Epidermal melanocyte (primary cell): ENCODE measurements at regions not wholly inside any gene's neighbourhood (a gene's known extent, or its start where the extent isn't known, plus 50 kb on each side); places are given as distances from the start of the nearest gene placed in this dataset.

Experiments used
- DNase-seq: peaks from one replicate; pipeline ENCODE4 v3.0.0; 2011; ENCODE audit warnings: low spot score; ENCODE audit not compliant: insufficient read length

DNA sequence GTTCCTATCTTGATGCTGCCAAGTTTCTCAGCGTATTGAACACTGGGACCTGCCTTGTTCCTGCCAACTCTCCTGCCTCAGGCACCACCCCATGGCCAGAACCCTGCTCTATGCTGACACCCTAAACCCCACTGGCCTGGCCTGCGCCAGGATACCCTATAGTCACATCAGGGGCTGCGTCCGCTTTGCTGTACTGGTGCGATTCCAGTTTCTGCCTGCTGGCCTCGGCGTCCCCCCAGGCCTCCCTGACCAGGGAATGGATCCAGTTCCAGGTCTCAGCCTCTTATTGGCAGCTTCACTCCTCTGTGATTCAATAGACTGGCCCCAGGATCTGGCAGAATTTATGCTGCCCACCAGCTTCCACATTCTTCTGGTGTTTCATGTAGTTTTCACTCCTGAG is 55.0 kb downstream of the GPR6 start:
- DNase-seq = no peak

DNA sequence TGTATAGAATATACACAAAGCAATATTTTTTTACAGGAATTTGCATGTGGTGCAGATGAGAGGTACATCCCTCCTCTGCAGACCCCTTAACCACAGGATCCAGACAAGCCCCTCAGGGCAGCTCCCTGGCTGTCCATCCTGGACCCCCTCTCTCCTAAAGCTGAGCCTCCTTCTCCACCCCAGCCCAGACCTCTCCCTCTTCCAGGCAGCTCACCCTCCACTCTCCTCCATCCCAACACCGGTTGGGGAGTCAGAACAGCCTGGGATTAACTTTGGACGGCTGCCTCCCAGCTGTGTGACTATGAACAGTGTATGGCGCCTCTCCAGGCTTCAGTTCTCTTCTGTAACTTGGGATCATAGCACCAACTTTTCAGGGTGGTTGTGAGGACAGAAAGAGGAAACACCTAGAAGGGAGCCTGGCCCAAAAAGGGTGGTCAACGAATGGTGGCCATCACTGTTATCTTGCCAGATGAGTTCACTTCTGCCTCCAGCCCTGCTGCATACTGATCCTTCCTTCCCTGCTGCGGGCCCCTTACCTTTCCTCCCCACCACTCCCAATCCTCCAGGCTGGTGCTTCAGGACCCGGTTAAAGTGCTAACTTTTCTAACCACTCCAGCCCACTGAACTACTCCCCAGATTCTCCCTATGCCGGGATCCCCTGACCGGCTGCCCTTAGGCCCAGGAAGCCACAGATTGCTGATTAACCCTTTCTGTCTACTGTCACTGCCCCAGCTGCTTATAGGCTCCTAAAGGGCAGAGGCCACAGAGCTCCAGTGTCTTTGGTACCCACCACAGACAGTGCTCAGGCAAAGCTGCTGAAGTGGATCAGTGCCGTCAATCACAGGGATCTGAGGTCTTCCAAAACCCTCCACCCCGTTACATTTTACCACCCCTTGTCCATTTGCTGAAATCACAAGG is 55.9 kb downstream of the GPR6 start:
- DNase-seq = no peak

DNA sequence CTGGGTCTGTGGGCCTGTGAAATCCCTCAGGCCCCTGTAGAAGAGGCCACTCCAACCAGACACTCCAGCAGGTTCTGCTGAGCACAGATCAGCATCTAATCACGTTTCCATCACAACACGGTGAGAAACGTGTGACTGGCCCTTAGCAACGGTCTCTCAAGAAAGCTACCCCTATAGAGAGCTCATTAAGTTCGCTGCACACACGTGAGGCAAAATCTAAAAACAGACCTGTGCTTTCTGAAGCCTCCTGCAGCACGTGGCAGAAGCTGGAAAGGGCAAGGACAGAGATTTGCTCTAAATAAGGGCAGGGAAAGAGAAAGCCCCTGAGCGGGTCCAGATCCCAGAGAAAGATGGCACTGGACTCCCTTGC is 56.5 kb downstream of the GPR6 start:
- no peak for DNase-seq

DNA sequence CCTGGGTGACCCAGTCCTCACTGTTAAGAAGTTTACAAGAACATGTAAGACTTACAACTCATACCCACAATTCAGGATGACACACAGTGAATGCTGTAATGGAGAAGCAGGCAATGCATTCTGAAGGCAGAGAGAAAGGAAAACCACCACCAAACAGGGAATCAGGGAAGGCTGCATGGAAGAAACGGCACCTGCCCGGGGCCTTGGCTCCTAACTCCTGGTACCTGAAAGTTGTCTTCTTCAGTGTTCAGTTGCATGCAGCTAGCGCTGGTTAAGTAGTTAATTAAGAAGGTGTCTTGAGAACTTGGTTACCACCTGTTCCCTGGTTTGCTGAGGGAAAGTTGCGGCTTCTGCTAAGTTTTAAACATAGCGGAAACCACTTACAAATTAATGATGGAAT is 57.2 kb downstream of the GPR6 start:
- no peak for DNase-seq

DNA sequence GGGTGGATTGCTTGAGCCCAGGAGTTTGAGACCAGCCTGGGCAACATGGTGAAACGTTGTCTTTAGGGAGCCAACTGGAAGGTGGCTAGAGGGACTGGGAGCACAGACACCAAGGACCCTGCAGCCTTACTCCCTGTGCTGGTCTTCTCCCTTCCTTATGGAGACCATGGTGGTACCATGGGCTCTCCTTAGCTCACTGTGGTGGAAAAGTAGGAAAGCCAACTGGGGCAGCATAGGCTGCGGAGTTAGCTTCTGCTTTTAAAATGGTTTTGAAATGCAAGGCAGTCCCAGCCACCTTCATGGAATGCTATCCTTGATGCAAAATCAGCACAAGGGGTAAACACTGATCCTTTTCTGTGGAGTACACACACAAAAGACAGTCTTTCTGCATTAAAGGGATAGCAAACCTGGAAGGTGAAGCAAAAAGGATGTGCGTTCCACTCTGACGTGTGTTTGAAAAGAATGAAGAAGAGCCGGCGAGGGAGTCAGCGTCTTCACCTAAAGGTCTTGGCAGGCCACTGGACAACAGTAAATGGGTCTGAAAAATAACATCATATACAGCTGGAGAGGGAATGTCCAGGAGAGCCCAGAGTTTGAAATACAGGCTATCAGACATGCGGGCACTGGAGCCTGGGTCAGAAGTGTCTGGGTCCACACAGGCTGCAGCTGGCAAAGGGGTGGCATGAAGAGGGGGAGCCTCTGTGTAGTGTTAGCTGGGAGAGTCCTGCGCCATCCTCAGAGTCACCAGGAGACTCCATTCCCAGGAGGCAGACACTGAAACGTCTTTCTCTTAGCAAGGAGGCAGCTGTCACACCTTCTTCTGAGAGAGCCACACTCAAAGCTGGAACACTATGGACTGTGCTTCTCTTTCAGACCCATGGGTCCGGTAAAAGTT is 58.5 kb downstream of the GPR6 start:
- no peak for DNase-seq

DNA sequence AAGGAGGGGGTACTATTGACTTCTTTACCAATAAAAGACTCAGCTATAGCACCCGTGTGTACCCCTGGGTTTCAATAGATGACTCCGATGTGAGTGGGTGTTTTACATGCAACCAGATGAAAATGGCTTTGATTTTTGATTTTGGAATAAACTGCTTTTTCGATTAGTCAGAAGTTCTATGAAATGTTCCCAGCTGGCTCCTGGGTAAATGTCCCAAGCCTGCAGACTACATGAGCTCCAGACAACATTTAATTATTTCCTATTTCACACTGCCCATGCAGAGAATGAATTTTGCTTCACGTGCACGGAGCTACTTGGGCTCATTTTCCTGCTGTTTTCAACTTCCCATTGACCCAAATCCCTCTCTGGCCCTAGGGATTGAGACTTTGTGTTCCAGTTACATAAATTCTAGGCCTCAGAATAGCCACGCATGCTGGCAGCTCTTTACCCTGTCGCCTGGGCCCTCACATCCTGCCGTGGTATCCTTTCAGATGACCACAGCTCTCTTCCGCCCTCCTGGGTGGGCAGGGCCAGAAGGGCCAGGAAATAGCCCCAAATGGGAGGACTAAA is 59.7 kb downstream of the GPR6 start:
- DNase-seq = no peak

DNA sequence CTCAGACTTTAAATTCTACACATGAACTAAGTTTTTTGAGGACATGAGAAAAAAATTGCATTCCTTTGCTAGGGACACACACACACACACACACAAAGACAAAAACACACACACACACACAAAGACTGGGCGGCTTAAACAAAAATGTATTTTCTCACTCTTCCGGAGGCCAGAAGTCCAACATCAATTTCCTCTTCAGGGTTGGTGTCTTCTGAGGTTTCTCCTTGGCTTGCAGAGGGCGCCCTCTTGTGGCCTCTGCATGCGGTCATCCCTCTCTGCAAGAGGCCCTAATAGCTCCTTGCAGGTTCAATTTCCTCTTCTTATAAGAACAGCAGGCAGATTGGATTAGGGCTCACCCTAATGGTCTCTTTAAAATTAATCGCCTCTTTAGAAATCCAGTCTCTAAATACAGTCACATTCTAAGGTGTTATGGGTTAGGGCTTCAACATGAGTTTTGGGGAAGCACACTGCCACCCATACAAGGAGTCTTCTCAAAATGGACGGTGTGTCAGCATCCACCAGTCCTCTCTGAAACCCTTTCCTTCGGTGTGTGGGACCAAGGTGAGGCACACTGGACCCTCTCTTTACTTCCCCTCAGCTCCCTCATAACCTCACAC is 61.4 kb downstream of the GPR6 start:
- peak; percentile 50 for DNase-seq

DNA sequence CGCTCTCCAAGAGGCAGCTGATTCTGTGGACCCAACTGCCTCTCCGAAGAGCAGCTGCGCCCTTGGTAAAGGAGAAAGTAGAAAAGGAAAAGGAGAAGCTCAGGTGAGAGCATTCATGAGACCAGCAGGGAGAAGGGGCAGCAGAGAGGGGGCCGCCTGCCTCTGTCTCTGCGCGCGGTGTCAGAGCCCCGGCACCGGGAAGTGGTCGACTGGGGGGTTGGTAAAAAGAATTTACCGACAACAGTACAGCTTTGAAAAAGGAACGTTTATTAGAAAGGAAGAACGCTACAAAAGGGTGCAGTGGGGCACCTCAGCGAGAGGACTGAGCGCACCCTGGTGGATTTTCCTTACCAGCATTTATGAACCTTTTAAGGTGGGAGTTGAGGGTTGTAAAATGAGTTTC is 61.9 kb downstream of the GPR6 start:
- no peak for DNase-seq

DNA sequence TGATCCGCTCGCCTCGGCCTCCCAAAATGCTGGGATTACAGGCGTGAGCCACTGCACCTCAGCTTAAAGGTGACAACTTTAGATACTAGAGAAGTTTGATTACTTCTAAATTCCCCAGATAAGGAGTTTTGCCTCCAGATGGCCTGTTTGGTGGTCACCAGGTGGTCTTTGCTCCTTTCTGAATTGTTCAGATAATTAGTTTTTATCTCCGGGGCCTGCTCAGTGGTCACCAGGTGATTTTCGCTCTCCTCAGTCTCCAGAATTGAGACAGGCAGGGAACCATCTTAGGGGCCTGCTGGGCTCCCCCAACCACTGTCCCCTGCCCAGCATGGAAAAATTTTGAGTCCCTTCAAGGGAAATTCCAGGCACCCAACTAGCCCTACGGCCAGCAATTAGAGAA is 62.6 kb downstream of the GPR6 start:
- DNase-seq = no peak

DNA sequence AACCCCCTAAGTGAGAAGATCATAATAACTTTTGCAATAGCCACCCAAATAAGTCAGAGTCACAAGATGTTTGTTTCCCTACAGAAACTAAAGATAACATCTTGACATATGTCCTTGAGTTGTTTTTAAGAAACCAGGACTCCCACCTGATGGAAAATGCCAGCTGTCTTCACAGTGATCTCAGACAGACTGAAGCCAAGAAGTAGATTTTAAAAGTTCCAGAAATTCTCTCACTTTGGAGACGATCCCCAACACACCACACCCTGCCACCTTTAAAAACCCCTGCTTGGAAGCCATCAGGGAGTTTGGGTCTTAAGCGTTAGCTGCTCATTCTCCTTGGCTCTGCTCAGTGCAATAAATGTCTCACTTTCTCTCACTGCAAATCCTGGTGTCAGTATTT is 63.0 kb downstream of the GPR6 start:
- DNase-seq = no peak

DNA sequence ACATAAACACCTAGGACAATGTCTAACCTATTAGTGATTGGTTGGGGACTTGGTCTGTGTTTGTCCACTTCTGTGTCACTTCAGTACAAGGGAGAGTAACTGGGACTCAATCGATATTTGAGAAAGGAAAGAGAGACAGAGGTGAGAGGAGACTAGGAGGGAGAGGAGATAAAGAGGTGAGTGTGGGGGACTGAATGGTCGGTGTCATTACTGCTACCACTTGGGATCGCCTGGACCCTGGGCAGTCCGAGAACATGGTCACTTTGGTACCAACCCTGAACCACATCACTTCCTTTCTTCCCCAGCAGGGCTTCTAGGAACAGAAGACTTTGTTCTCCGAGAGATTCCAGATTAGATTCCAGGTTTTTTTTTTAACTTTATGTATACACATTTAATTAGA is 63.7 kb downstream of the GPR6 start:
- DNase-seq = no peak

DNA sequence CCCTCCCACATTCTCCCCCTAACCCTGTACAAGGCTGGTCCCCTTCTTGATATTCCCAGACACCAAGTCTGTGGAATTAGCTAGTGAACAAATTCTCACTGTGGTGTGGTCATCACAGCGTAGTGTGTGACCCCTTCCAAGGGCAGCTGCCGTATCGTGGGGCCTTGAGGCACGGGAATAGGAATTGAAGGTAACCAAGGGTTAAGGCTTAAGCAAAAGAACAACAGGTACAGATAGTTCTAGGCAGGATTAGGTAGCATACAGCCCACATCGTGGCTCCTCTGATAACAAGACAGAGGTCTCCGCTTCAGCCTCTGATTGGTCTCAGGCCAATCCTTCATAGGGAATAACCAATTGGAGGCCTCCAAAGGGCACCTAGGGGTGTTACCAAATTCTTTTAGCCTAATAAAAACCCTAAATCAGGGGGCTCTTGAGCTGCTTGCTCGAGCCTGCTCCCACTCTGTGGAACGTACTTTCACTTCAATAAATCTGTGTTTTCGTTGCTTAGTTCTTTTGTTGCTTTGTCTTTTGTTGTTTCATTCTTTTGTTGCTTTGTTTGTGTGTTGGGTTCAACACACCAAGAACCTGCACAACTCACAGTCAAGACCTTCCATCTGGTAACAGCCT is 64.7 kb downstream of the GPR6 start:
- no peak for DNase-seq

DNA sequence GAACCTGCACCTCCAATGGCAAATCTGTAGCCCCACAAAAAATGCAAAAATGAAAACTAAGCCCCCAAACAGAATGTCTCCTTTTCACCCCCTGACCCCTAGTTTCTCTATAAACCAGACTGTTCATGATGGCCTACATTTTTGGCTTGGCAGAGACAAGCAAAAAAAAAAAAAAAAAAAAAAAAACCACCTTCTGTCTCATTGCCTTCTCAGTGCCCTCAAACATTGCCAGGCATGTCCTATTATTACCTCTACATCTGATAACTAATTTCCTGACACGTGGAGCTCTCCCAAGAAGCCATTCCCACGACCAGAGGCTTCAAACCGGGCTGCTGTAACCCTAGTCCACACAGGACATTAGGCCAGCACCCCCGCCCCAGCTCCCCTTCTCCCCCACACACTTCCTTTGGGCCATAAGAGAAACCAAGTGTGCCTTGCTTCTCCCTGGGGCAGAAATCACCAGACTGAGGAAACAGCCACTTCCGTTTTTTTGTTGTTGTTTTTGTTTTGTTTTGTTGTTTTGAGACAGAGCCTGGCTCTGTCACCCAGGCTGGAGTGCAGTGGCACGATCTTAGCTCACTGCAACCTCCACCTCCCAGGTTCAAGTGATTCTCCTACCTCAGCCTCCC is 65.4 kb downstream of the GPR6 start:
- no peak for DNase-seq

DNA sequence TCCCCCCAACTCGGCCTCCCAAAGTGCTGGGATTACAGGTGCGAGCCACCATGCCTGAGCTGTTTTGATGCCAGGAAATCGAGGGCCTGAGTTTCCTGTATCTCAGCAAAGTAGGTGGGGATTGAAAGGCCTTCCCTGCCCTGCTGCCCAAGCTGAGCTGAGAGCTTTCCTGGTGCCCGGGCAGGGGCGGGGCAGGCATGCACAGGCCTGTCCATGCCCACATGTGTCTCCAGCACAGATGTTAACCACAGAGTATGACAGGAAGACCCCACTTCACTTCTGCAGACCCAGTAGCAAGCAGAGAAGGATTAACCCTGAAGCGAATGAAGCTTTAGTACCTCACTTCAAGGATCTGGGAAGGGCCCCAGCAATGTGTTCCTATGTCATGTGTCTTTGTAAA is 66.0 kb downstream of the GPR6 start:
- no peak for DNase-seq

DNA sequence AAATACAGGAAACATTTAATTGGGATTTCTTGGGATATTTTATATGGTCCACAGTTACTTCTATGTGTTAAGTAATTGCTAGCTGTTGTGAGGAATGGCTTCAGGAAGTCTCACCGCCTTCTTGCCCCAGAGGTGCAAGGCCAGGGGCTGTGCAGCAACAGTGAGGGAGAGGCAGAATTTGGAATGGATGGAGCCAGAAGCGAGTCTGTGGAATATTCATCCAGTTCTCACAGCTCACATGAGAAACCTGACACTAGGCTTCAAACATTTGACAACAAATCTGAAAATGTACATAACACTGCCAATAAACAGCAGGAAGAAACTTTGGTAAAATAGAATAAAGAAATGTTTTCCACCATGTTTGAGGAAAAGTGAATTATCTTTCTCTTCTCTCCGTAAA is 66.5 kb downstream of the GPR6 start:
- no peak for DNase-seq

DNA sequence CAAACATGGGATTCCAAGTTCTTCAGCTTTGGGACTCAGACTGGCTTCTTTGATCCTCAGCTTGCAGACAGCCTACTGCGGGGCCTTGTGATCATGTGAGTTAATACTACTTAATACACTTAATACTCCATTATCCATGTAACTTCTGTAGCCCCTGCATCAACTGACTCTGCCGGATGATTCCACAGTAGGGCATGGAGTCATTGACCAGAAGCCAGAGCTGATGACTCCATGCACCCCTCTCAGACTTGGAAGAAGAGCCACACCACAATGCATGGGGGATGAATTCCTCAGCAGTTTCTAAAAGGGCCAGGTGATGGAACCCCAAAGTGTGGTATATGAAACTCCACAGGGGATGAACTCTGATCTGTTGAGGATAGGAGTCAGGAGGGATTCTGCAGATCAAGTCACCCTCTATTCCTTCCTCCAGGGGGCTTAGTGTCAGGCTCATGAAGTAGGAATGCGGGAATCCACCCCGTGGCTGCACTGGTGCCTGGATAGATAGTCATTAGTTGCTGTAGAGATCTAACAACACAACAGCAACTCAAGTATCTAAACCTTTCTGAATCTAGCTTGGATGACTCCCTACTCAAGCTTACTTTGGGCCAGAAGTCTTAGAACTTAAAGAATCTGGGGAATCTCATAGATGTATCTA is 70.2 kb downstream of the GPR6 start:
- no peak for DNase-seq

DNA sequence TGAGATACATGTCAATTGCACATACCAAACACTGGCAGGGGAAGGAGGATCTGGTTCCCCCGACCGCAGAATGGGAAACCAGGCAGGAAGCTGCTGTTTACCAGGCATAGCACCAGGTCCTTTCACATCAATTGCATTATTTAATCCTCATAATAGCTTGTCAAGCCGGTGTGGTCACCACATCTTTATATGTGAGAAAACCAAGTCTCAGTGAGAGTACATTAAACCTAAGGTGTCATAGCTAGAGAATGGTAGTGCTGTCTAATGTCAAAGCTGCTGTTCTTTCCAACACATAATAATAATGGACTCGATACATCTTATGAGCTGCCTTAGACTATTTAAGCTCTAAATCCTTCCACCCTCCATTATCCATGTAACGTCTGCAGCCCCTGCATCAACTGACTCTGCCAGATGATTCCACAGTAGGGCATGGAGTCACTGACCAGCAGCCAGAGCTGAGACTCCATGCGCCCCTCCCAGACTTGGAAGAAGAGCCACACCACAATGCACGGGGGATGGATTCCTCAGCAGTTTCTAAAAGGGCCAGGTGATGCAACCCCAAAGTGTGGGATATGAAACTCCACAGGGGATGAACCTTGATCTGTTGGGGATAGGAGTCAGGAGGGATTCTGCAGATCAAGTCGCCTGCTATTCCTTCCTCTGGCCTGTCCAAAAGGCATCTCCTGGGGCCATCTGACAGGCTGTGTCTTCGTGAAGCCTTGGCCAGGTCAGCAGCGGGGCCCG is 71.8 kb downstream of the GPR6 start:
- no peak for DNase-seq
